Lung (tissue), 11 donors: ENCODE measurements at regions not wholly inside any gene's neighbourhood (a gene's known extent, or its start where the extent isn't known, plus 50 kb on each side); places are given as distances from the start of the nearest gene placed in this dataset.
A peak's percentile ranks its signal among the peaks of the same experiment; 100 is the strongest.

Source experiments
- ATAC-seq: fragments of 200-7000 bp; cut with Tn5 transposase; one replicate; pipeline ENCODE4 v1.9.1; 2020; ENCODE audit warnings: moderate number of reproducible peaks; ENCODE audit not compliant: insufficient read depth, low FRiP score
- DNase-seq, 3 donors: peaks; one replicate each; pipeline ENCODE4 v3.0.0-alpha.2; 2013 to 2017
- H3K27ac ChIP-seq, 2 donors: one replicate each; pipeline ENCODE4 v1.5.1; 2013; ENCODE audit warnings: mild to moderate bottlenecking in 2 of 2, moderate library complexity in 2 of 2, control low read depth in 1 of 2, inconsistent platforms in 1 of 2, low read depth in 1 of 2, low read length in 1 of 2
- H3K27me3 ChIP-seq, 3 donors: one replicate each; pipeline ENCODE4 v1.5.1; 2013; ENCODE audit warnings: low read length in 2 of 3; ENCODE audit not compliant: control insufficient read depth in 3 of 3, insufficient read depth in 3 of 3
- H3K36me3 ChIP-seq, 4 donors: one replicate each; pipeline ENCODE4 v1.5.1; 2013; ENCODE audit warnings: low read length in 4 of 4, mild to moderate bottlenecking in 1 of 4, moderate library complexity in 1 of 4; ENCODE audit not compliant: control insufficient read depth in 4 of 4, insufficient read depth in 4 of 4
- H3K4me1 ChIP-seq, 5 donors: one replicate each; pipeline ENCODE4 v1.5.1; 2013; ENCODE audit warnings: low read length in 5 of 5, mild to moderate bottlenecking in 2 of 5, moderate library complexity in 1 of 5; ENCODE audit not compliant: control insufficient read depth in 5 of 5, insufficient read depth in 5 of 5
- H3K4me3 ChIP-seq: one replicate; pipeline ENCODE4 v1.5.1; 2013; ENCODE audit warnings: mild to moderate bottlenecking, control low read depth, moderate library complexity
- H3K9ac ChIP-seq, 2 donors: one replicate each; pipeline ENCODE4 v1.5.1; 2013; ENCODE audit warnings: low read length in 2 of 2, control low read depth in 1 of 2; ENCODE audit not compliant: insufficient read depth in 1 of 2
- H3K9me3 ChIP-seq, 4 donors: one replicate each; pipeline ENCODE4 v1.5.1; 2013; ENCODE audit warnings: low read length in 3 of 4, mild to moderate bottlenecking in 1 of 4, moderate library complexity in 1 of 4; ENCODE audit not compliant: control insufficient read depth in 4 of 4, insufficient read depth in 3 of 4
- CTCF ChIP-seq: IDR thresholded peaks from 2 replicates; pipeline ENCODE4 v1.5.1; 2012; ENCODE audit warnings: mild to moderate bottlenecking; ENCODE audit errors: control extremely low read depth, extremely low read depth
- WGBS, 2 donors: extraction: QIAGEN DNeasy Blood & Tissue Kit; methylation state at CpG; one replicate each; pipeline ENCODE4 v1.1.7; 2013; 5-methylcytosine and 5-hydroxymethylcytosine counted together
- donor health status: control.
- donor health status: control.
- donor health status: Bipolar disorder and iron deficiency.
- donor health status: healthy.
- donor health status: DM: yes; HTN: yes; CAD: no.

GRCh38 chr18:22106536-22107292 lies 62.7 kb upstream of the GATA6 start:
- DNase-seq, result no peak
- no peak overlapping the region for H3K27ac ChIP-seq

GRCh38 chr18:22108674-22109073 lies 60.7 kb upstream of the GATA6 start:
- Histone ChIP-seq H3K9ac (no peak overlapping the region), H3K36me3 (no peaks in the 10 kb centered on the region), H3K4me1 (peaks cover 0 to 3% (median 0%) of the 10 kb centered on the region in 5 donors), H3K27ac (no peak overlapping the region), H3K9me3 (no peaks in the 10 kb centered on the region), H3K27me3 (no peaks in the 10 kb centered on the region), H3K4me3 (no peak overlapping the region)
- ATAC-seq, result no peak
- 73 to 85% methylated on average over 2 of the region's 2 CpGs for WGBS, 2 donors
- DNase-seq, result peak in 1 of 3 donors; percentile 23
- no peak for TF ChIP-seq CTCF

More at GRCh38 chr18:22106536-22107292, 62.7 kb upstream of the GATA6 start:
- Histone ChIP-seq H3K4me3 (no peak overlapping the region), H3K27me3 (no peaks in the 10 kb centered on the region), H3K36me3 (no peaks in the 10 kb centered on the region), H3K4me1 (peaks cover 0 to 6% (median 4%) of the 10 kb centered on the region in 5 donors), H3K9me3 (no peaks in the 10 kb centered on the region), H3K9ac (no peak overlapping the region)
- WGBS, 2 donors, result 87 to 90% methylated on average over 4 of the region's 4 CpGs
- no peak for TF ChIP-seq CTCF
- no peak for ATAC-seq

- no peak for TF ChIP-seq CTCF
- Histone ChIP-seq H3K4me1 (peaks cover 0 to 6% (median 0%) of the 10 kb centered on the region in 5 donors), H3K4me3 (no peak overlapping the region), H3K9me3 (no peaks in the 10 kb centered on the region), H3K27ac (no peak overlapping the region), H3K36me3 (no peaks in the 10 kb centered on the region), H3K27me3 (no peaks in the 10 kb centered on the region), H3K9ac (no peak overlapping the region)
- 80 to 88% methylated on average over 4 of the region's 4 CpGs for WGBS, 2 donors
- ATAC-seq (no peak), DNase-seq (no peak)
These were observed 59.9 kb upstream of the GATA6 start for GRCh38 chr18:22109535-22109934.
